Activated CD8-positive, alpha-beta memory T cell treated with anti-CD3 and anti-CD28 coated beads, Interleukin-2, amount 10 ng/mL, durations not matched to agents 7 days and 5 days (primary cell): ENCODE measurements at regions not wholly inside any gene's neighbourhood (a gene's known extent, or its start where the extent isn't known, plus 50 kb on each side); places are given as distances from the start of the nearest gene placed in this dataset.
"Not testable (repeated sequence)": the region's sequence is repeated elsewhere in the genome, so short reads cannot be mapped to it uniquely, and the experiment has no call there.

ENCODE experiments used
- ATAC-seq: fragments of 150-1000 bp; cut with Tn5 transposase; one replicate; pipeline ENCODE4 v1.10.0; 2021; ENCODE audit warnings: moderate library complexity
- CTCF ChIA-PET: fragments of 350-600 bp; sonication (Branson Sonifier 250); formaldehyde crosslinking; loops from one replicate; lab custom pipeline; 2021; ENCODE audit warnings: antibody characterized with exemption; lab: Charles Lee
- DNase-seq: peaks from one replicate; pipeline ENCODE4 v3.0.0-alpha.2; 2020
- H3K27ac Mint-ChIP-seq: one replicate; pipeline ENCODE4 v1.8.0; 2021; ENCODE audit warnings: mild to moderate bottlenecking, mixed read lengths
- H3K27me3 Mint-ChIP-seq: one replicate; pipeline ENCODE4 v1.8.0; 2021; ENCODE audit warnings: mixed read lengths
- H3K36me3 Mint-ChIP-seq: one replicate; pipeline ENCODE4 v1.8.0; 2021; ENCODE audit warnings: mild to moderate bottlenecking, mixed read lengths
- H3K4me1 Mint-ChIP-seq: one replicate; pipeline ENCODE4 v1.8.0; 2021; ENCODE audit warnings: mixed read lengths
- H3K4me3 Mint-ChIP-seq: one replicate; pipeline ENCODE4 v1.8.0; 2021; ENCODE audit warnings: mild to moderate bottlenecking, moderate library complexity, mixed read lengths
- H3K9me3 Mint-ChIP-seq: one replicate; pipeline ENCODE4 v1.8.0; 2022; ENCODE audit warnings: low read depth, mixed read lengths

DNA sequence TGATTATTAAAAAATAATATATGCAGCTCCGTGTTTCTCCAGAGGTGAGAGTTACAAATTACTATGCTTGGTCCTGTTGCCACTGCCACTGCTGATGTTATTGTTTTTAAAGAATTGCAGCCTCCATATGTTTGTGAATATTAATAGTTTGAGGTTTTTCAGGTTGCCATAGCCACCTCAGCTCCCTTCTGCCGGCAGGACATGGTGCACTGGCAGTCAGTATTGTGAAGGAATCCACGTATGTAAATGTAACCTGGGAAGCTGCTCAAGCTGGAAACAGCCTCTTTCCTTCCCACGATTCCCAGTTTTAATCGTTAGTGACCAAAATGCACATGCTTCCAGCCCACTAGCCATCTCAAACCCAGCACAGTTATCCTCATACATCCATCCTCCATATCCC lies 184.4 kb upstream of the CCNG1 start:
- ATAC-seq (no peak), DNase-seq (no peak)
- CTCF ChIA-PET: no interaction called here
- H3K27ac Mint-ChIP-seq: no peak overlapping the region
- H3K27me3 Mint-ChIP-seq: no peaks in the 10 kb centered on the region
- H3K9me3 Mint-ChIP-seq: no peaks in the 10 kb centered on the region
- no peaks in the 10 kb centered on the region for H3K4me1 Mint-ChIP-seq
- H3K36me3 Mint-ChIP-seq: no peaks in the 10 kb centered on the region
- no peak overlapping the region for H3K4me3 Mint-ChIP-seq

- Mint-ChIP-seq H3K36me3 (no peaks in the 10 kb centered on the region), H3K27ac (no peak overlapping the region), H3K27me3 (no peaks in the 10 kb centered on the region), H3K4me3 (no peak overlapping the region), H3K9me3 (no peaks in the 10 kb centered on the region), H3K4me1 (no peaks in the 10 kb centered on the region)
- ATAC-seq (no peak), DNase-seq (no peak)
- CTCF ChIA-PET: no interaction called here
These were observed 177.9 kb upstream of the CCNG1 start for GRCh38 chr5:163259495-163259894.

DNA sequence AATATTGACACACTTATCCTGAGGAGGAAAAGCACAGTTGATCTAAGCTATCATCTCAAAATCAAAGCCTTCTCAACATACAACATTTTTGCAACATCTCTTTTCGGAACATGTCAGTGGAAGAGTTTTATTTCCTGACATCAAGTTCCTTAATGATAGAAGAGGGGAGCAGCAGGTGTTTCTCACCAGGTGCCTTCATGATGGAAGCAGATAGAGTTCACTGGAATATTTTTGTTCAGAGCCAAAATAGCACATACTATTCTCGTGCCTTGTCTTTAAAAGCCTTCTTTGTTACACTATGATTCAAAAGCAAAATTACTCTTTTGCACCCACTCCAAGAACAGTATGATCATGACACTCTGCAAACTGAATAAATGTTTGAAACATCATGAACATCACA lies 176.9 kb upstream of the CCNG1 start:
- no peaks in the 10 kb centered on the region for H3K36me3 Mint-ChIP-seq
- no peak overlapping the region for H3K4me3 Mint-ChIP-seq
- no peaks in the 10 kb centered on the region for H3K27me3 Mint-ChIP-seq
- no peaks in the 10 kb centered on the region for H3K9me3 Mint-ChIP-seq
- DNase-seq: no peak
- H3K27ac Mint-ChIP-seq: no peak overlapping the region
- no peaks in the 10 kb centered on the region for H3K4me1 Mint-ChIP-seq
- no peak for ATAC-seq
- CTCF ChIA-PET: no interaction called here

DNA sequence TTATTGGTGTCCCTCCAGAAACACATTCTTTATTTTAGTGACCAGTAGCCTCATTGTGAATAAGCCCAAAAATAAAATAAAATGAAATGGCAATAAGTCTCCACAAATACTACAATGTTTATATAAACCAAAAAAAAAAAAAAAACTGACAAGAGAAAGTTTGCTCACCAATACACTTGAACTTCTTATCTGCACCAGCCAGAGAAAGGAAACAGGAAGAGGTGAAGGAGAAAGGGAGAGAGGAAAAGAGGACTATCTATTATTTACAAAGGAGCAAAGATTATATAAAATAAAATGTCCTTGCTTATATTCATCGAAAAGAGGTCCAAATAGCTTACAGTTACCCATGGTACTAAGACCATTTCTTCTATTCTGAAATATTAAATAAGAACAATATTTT lies 176.4 kb upstream of the CCNG1 start:
- Mint-ChIP-seq H3K4me3 (no peak overlapping the region), H3K36me3 (no peaks in the 10 kb centered on the region), H3K9me3 (no peaks in the 10 kb centered on the region), H3K27ac (no peak overlapping the region), H3K27me3 (no peaks in the 10 kb centered on the region), H3K4me1 (no peaks in the 10 kb centered on the region)
- ATAC-seq: no peak
- no peak for DNase-seq
- CTCF ChIA-PET: no interaction called here

DNA sequence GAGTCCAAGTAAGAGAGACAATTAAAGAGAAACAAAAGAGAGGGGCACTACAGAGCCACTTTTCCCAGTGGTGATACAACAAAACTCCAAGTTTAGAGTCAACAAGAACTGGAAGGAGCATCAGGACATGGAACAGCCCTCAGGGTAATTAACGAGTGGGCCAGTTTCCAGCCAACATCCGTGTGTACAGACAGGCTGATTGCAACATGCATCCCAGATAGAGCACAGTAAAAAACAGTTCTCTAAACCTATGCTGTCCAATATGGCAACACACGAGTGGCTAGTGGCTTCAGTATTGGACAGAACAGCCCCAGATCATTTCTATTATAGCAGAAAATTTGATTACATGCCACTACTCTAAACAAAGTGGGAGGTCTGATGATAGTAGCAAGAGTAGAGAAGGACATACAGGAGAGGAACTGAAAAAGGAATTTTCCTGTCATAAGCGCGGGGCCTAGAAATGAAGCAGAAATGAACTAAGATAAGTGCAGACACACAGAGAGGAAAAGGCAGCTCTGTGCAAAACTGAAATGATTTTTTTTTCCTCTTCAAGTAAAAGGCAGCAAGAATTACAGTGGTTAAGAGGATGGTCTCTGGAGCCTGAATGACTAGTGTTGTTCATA lies 175.6 kb upstream of the CCNG1 start:
- CTCF ChIA-PET: no interaction called here
- H3K4me1 Mint-ChIP-seq: no peaks in the 10 kb centered on the region
- no peak overlapping the region for H3K4me3 Mint-ChIP-seq
- H3K9me3 Mint-ChIP-seq: no peaks in the 10 kb centered on the region
- H3K27ac Mint-ChIP-seq: no peak overlapping the region
- H3K27me3 Mint-ChIP-seq: no peaks in the 10 kb centered on the region
- no peak for ATAC-seq
- DNase-seq: no peak
- H3K36me3 Mint-ChIP-seq: no peaks in the 10 kb centered on the region

DNA sequence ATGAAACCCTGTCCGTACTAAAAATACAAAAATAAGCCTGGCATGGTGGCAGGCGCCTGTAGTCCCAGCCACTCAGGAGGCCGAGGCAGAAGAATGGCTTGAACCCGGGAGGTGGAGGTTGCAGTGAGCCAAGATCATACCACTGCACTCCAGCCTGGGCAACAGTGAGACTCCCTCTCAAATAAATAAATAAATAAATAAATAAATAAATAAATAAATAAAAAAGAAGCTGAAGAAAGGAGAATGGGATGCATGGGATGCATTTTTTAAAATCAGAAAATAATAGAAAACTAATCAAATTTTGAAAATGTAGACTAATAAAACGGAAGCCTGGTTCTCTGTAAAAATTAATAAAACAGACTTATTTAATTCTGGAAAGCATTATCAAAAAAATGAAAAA lies 171.1 kb upstream of the CCNG1 start:
- ATAC-seq, H3K27me3 Mint-ChIP-seq, DNase-seq, H3K27ac Mint-ChIP-seq, H3K36me3 Mint-ChIP-seq, H3K9me3 Mint-ChIP-seq, H3K4me1 Mint-ChIP-seq, H3K4me3 Mint-ChIP-seq, CTCF ChIA-PET: not testable (repeated sequence)

DNA sequence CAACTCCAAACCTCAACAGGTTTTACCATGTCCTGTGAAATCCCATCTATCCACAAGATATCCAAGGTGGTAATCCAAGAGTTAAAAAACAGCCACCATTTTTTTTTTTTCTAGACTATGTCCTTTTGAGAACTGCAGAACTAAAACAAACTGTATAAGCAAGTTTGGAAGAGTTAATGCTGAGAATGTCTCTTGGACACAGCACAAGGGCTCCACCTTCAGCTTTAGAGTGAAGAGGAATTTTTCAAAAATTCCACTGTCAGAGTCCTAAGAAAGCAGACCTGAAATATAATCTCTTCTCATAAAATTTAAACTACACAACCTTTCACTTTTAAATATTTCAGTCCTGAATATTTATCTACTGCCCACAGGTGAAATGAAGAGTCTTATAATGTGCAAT lies 167.8 kb upstream of the CCNG1 start:
- CTCF ChIA-PET: no interaction called here
- Mint-ChIP-seq H3K36me3 (no peaks in the 10 kb centered on the region), H3K27ac (no peak overlapping the region), H3K9me3 (no peaks in the 10 kb centered on the region), H3K27me3 (no peaks in the 10 kb centered on the region), H3K4me3 (no peak overlapping the region), H3K4me1 (no peaks in the 10 kb centered on the region)
- ATAC-seq (no peak), DNase-seq (no peak)

DNA sequence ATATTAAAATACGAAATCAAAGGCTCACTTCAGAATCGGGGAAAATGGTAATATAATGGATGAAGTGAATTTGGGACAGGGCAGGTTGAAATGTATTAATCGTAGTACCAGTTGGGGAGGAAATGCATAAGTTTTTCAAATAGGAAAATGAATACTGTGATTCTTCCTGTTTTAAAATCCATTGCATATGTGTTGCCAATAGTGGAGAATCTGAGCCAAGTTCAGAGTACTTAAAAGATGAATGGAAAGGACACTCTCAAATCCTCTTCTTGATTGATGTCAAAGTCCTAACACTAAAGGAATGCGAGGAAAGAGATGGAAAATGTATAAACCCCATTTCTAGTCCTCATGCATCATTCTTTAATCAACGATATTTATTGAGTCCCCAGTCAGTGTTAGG lies 160.9 kb upstream of the CCNG1 start:
- no peak for DNase-seq
- no peaks in the 10 kb centered on the region for H3K9me3 Mint-ChIP-seq
- H3K4me3 Mint-ChIP-seq: no peak overlapping the region
- H3K36me3 Mint-ChIP-seq: no peaks in the 10 kb centered on the region
- H3K27me3 Mint-ChIP-seq: no peaks in the 10 kb centered on the region
- no peak for ATAC-seq
- CTCF ChIA-PET: no interaction called here
- no peak overlapping the region for H3K27ac Mint-ChIP-seq
- H3K4me1 Mint-ChIP-seq: no peaks in the 10 kb centered on the region

DNA sequence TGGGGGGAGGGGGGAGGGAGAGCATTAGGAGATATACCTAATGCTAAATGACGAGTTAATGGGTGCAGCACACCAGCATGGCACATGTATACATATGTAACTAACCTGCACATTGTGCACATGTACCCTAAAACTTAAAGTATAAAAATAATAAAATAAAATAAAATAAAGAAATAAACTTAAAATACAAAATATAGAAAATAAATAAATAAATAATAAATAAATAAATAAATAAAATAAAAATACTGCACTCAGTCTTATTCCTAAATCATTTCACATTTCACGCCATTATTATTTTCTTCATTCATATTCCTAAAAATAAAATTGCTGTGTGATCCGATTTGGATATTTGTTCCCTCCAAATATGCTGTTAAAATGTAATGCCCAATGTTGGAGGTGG lies 156.5 kb upstream of the CCNG1 start:
- H3K4me1 Mint-ChIP-seq, H3K27me3 Mint-ChIP-seq, ATAC-seq, H3K27ac Mint-ChIP-seq, H3K9me3 Mint-ChIP-seq, H3K36me3 Mint-ChIP-seq, CTCF ChIA-PET, H3K4me3 Mint-ChIP-seq, DNase-seq: not testable (repeated sequence)

DNA sequence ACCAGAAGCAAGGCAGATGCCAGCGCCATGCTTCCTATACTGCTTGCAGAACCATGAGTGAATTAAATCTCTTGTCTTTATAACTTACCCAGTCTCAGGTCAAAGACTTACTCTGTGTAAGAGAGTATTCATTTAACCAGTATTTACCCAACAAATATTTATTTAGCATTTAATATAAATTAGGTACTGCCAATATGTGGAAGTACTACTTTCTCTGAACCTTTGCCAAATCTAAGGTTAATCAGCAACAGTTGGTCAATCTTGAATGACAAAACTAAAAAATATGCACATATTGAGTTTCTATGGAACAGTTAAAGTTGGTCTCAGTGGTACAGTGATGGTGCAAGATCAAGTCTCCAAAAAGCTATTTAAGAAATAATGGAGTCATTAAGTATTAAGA lies 155.9 kb upstream of the CCNG1 start:
- no peaks in the 10 kb centered on the region for H3K9me3 Mint-ChIP-seq
- H3K27me3 Mint-ChIP-seq: no peaks in the 10 kb centered on the region
- CTCF ChIA-PET: no interaction called here
- H3K36me3 Mint-ChIP-seq: no peaks in the 10 kb centered on the region
- ATAC-seq (no peak), DNase-seq (no peak)
- no peak overlapping the region for H3K4me3 Mint-ChIP-seq
- no peaks in the 10 kb centered on the region for H3K4me1 Mint-ChIP-seq
- H3K27ac Mint-ChIP-seq: no peak overlapping the region

DNA sequence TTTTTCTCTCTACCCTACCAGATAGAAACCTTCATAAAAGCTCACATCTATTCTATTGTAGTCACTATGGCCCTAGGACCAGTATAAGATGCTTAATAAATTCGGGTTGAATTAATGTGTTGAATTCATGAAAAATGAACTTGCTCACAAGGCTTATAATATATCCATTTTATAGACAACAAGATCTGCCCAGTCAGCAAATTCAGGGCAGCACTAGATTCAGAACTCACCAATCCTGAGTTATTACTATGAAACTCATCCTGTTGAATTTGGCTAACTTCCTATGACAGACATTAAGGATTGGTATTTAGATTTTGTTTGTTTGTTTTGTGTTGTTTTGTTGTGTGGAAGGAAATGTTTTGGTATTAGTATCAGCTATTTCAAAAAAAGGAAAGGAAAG lies 143.6 kb upstream of the CCNG1 start:
- no peak overlapping the region for H3K27ac Mint-ChIP-seq
- CTCF ChIA-PET: interaction anchor here (0.9 kb wide), 1 partner anchor 13 kb away, joined by 3 read pairs; no protein-coding TSS in a partner anchor
- no peaks in the 10 kb centered on the region for H3K9me3 Mint-ChIP-seq
- DNase-seq (no peak), ATAC-seq (no peak)
- no peaks in the 10 kb centered on the region for H3K36me3 Mint-ChIP-seq
- peaks cover 2% of the 10 kb centered on the region for H3K27me3 Mint-ChIP-seq
- no peaks in the 10 kb centered on the region for H3K4me1 Mint-ChIP-seq
- H3K4me3 Mint-ChIP-seq: no peak overlapping the region

DNA sequence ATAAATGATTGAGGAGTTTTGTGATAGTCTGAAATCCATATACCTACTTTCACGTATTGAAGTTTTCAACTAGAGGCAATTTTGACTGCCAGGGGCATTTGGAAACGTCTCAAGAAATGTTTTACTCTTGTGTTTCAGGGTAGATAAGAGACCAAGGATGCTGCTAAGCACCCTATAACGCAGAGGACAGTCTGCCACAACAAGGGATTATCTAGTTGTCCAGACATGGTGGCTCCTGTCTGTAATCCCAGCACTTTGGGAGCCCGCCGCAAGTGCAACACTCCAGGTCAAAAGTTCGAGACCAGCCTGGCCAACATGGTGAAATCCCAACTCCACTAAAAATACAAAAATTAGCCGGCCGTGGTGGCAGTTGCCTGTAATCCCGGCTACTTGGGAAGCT lies 133.7 kb upstream of the CCNG1 start:
- CTCF ChIA-PET: no interaction called here
- DNase-seq (no peak), ATAC-seq (no peak)
- H3K4me1 Mint-ChIP-seq: no peaks in the 10 kb centered on the region
- H3K27me3 Mint-ChIP-seq: peaks cover 20% of the 10 kb centered on the region
- no peak overlapping the region for H3K4me3 Mint-ChIP-seq
- no peak overlapping the region for H3K27ac Mint-ChIP-seq
- H3K9me3 Mint-ChIP-seq: no peaks in the 10 kb centered on the region
- H3K36me3 Mint-ChIP-seq: no peaks in the 10 kb centered on the region

- Mint-ChIP-seq H3K4me3 (no peak overlapping the region), H3K27me3 (peaks cover 10% of the 10 kb centered on the region), H3K4me1 (no peaks in the 10 kb centered on the region), H3K9me3 (no peaks in the 10 kb centered on the region), H3K36me3 (no peaks in the 10 kb centered on the region), H3K27ac (no peak overlapping the region)
- ATAC-seq (no peak), DNase-seq (no peak)
- CTCF ChIA-PET: interaction anchor here (1.3 kb wide), 1 partner anchor 103 kb away, joined by 10 read pairs; no protein-coding TSS in a partner anchor
These were observed 131.7 kb upstream of the CCNG1 start for GRCh38 chr5:163305655-163306054.

- Mint-ChIP-seq H3K4me3 (no peak overlapping the region), H3K4me1 (peaks cover 2% of the 10 kb centered on the region), H3K9me3 (no peaks in the 10 kb centered on the region), H3K36me3 (no peaks in the 10 kb centered on the region), H3K27me3 (peaks cover 7% of the 10 kb centered on the region), H3K27ac (no peak overlapping the region)
- ATAC-seq (no peak), DNase-seq (no peak)
- CTCF ChIA-PET: interaction anchor here (1.0 to 1.4 kb wide), 4 partner anchors 10 to 102 kb away, joined by 3 to 10 read pairs (median 4); no protein-coding TSS in a partner anchor
These were observed 131.0 kb upstream of the CCNG1 start for GRCh38 chr5:163306421-163306820.

GRCh38 chr5:163309914-163310313 lies 127.5 kb upstream of the CCNG1 start:
- CTCF ChIA-PET: interaction anchor here (0.9 kb wide), 1 partner anchor 99 kb away, joined by 4 read pairs; no protein-coding TSS in a partner anchor
- H3K27ac Mint-ChIP-seq: no peak overlapping the region
- H3K36me3 Mint-ChIP-seq: no peaks in the 10 kb centered on the region
- no peak overlapping the region for H3K4me3 Mint-ChIP-seq
- DNase-seq (no peak), ATAC-seq (no peak)
- H3K4me1 Mint-ChIP-seq: peaks cover 8% of the 10 kb centered on the region
- no peaks in the 10 kb centered on the region for H3K9me3 Mint-ChIP-seq
- no peaks in the 10 kb centered on the region for H3K27me3 Mint-ChIP-seq
